ENCODE measurements at regions not wholly inside any gene's neighbourhood (a gene's known extent, or its start where the extent isn't known, plus 50 kb on each side); places are given as distances from the start of the nearest gene placed in this dataset.
A peak's percentile ranks its signal among the peaks of the same experiment; 100 is the strongest.
"Not testable (repeated sequence)": the region's sequence is repeated elsewhere in the genome, so short reads cannot be mapped to it uniquely, and the experiment has no call there.

GRCh38 chr6:81561071-81561564, 191.4 kb downstream of the TENT5A start:
- DNase-seq = peak; percentile 72

GRCh38 chr6:81557811-81558210, 194.7 kb downstream of the TENT5A start:
- no peak for DNase-seq

GRCh38 chr6:81556551-81556950, 195.9 kb downstream of the TENT5A start:
- no peak for DNase-seq

- DNase-seq = no peak
Observed at GRCh38 chr6:81553216-81553615, 199.3 kb downstream of the TENT5A start.

- DNase-seq = no peak
Observed at GRCh38 chr6:81552644-81553043, 199.8 kb downstream of the TENT5A start.

- DNase-seq = no peak
Observed at GRCh38 chr6:81547149-81547548, 205.3 kb downstream of the TENT5A start.

- DNase-seq = no peak
Observed at GRCh38 chr6:81534934-81535465, 217.5 kb downstream of the TENT5A start.

GRCh38 chr6:81531869-81532561, 220.5 kb downstream of the TENT5A start:
- no peak for DNase-seq

GRCh38 chr6:81517455-81517854, 235.0 kb downstream of the TENT5A start:
- DNase-seq = no peak

GRCh38 chr6:81515562-81516453, 236.7 kb downstream of the TENT5A start:
- no peak for DNase-seq

- DNase-seq = not testable (repeated sequence)
Observed at GRCh38 chr6:81514195-81514594, 238.3 kb downstream of the TENT5A start.

GRCh38 chr6:81511423-81511822, 241.1 kb downstream of the TENT5A start:
- DNase-seq = no peak

- no peak for DNase-seq
Observed at GRCh38 chr6:81495999-81496398, 256.5 kb downstream of the TENT5A start.

- DNase-seq = no peak
Observed at GRCh38 chr6:81491454-81492101, 260.9 kb downstream of the TENT5A start.

- peak; percentile 41 for DNase-seq
Observed at GRCh38 chr6:81487489-81487888, 265.0 kb downstream of the TENT5A start.

- peak; percentile 5 for DNase-seq
Observed at GRCh38 chr6:81486234-81486633, 266.2 kb downstream of the TENT5A start.

- peak; percentile 4 for DNase-seq
Observed at GRCh38 chr6:81485395-81485794, 267.1 kb downstream of the TENT5A start.

- DNase-seq = no peak
Observed at GRCh38 chr6:81484251-81484650, 268.2 kb downstream of the TENT5A start.

GRCh38 chr6:81480139-81480538, 272.3 kb downstream of the TENT5A start:
- DNase-seq = no peak

GRCh38 chr6:81476881-81477280, 275.6 kb downstream of the TENT5A start:
- DNase-seq = no peak

- no peak for DNase-seq
Observed at GRCh38 chr6:81475646-81476045, 276.8 kb downstream of the TENT5A start.

- DNase-seq = peak; percentile 35
Observed at GRCh38 chr6:81465859-81466258, 286.6 kb downstream of the TENT5A start.

GRCh38 chr6:81456416-81456815, 296.1 kb downstream of the TENT5A start:
- no peak for DNase-seq
